Tibial nerve (tissue), 4 donors: ENCODE measurements at regions not wholly inside any gene's neighbourhood (a gene's known extent, or its start where the extent isn't known, plus 50 kb on each side); places are given as distances from the start of the nearest gene placed in this dataset.

Experiments
- DNase-seq, 2 donors: peaks; one replicate each; pipeline ENCODE4 v3.0.0-alpha.2; 2019; ENCODE audit warnings: low spot score in 2 of 2
- H3K27ac ChIP-seq, 4 donors: fragments of 200-600 bp; sonication (generic) in 3 of 4; one replicate each; pipeline ENCODE4 v1.5.1; 2017 to 2019; ENCODE audit warnings: mild to moderate bottlenecking in 1 of 4
- H3K27me3 ChIP-seq, 2 donors: fragments of 200-600 bp; sonication (generic) in 1 of 2; one replicate each; pipeline versions ENCODE4 v1.5.1 to v1.6.0; 2017 to 2019
- H3K36me3 ChIP-seq, 3 donors: fragments of 200-600 bp; sonication (generic); one replicate each; pipeline ENCODE4 v1.5.1; 2018 to 2019
- H3K4me1 ChIP-seq, 4 donors: fragments of 200-600 bp; sonication (generic) in 3 of 4; one replicate each; pipeline ENCODE4 v1.5.1; 2017 to 2019
- H3K4me3 ChIP-seq, 4 donors: fragments of 200-600 bp; sonication (generic) in 3 of 4; one replicate each; pipeline ENCODE4 v1.5.1; 2017 to 2019; ENCODE audit warnings: mild to moderate bottlenecking in 1 of 4, moderate library complexity in 1 of 4
- H3K9me3 ChIP-seq, 4 donors: fragments of 200-600 bp; sonication (generic) in 3 of 4; one replicate each; pipeline ENCODE4 v1.5.1; 2017 to 2019
- EP300 ChIP-seq, 2 donors: sonication (generic); formaldehyde crosslinking; IDR thresholded peaks; one replicate each; pipeline ENCODE4 v1.6.1; 2017; ENCODE audit warnings: antibody characterized with exemption in 2 of 2, mild to moderate bottlenecking in 1 of 2
- POLR2A ChIP-seq, 2 donors: fragments of 450-650 bp; IDR thresholded peaks; one replicate each; pipeline ENCODE4 v1.6.1; 2017; ENCODE audit warnings: antibody characterized with exemption in 2 of 2, mild to moderate bottlenecking in 2 of 2, moderate library complexity in 2 of 2
- WGBS, 2 donors: methylation state at CpG; one replicate each; pipeline ENCODE4 v1.1.5; 2018; 5-methylcytosine and 5-hydroxymethylcytosine counted together
- TF ChIP-seq, protein P1 (sequence below), 5 experiments: fragments of 200-600 bp in 3 of 5; fragments of 450-650 bp in 2 of 5; sonication (generic) in 3 of 5; IDR thresholded peaks; one replicate each; pipeline ENCODE4 v1.5.1; 2016 to 2019; ENCODE audit warnings: antibody characterized with exemption in 5 of 5, mild to moderate bottlenecking in 3 of 5, moderate library complexity in 2 of 5

DNA sequence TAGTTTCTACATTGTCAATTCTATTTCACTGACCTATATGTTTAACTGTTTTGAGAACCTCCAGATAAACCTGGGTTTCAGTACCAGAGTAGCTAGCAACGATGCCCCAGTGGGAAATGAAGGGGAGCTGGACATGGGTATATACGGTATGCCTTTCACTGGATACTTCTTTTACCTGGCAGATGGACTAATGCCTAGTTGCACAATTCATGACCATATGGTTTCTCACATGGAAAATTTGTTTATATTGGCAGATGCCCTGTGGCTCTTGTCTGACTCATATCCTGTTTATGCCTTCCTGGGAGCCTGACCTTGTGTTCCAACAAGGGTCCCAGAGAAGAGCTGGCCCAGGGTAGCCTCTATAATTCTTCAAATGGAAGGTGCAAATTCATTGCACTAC, 144.1 kb downstream of the MAT2B start:
- H3K36me3 ChIP-seq = no peaks in the 10 kb centered on the region
- no peak overlapping the region for H3K4me3 ChIP-seq
- no peaks in the 10 kb centered on the region for H3K4me1 ChIP-seq
- no peaks in the 10 kb centered on the region for H3K27me3 ChIP-seq
- DNase-seq = no peak
- TF ChIP-seq EP300 (IDR thresholded peaks at IDR 0.05) = no peak
- TF ChIP-seq POLR2A (IDR thresholded peaks at IDR 0.05) = no peak
- TF ChIP-seq, protein P1, sequence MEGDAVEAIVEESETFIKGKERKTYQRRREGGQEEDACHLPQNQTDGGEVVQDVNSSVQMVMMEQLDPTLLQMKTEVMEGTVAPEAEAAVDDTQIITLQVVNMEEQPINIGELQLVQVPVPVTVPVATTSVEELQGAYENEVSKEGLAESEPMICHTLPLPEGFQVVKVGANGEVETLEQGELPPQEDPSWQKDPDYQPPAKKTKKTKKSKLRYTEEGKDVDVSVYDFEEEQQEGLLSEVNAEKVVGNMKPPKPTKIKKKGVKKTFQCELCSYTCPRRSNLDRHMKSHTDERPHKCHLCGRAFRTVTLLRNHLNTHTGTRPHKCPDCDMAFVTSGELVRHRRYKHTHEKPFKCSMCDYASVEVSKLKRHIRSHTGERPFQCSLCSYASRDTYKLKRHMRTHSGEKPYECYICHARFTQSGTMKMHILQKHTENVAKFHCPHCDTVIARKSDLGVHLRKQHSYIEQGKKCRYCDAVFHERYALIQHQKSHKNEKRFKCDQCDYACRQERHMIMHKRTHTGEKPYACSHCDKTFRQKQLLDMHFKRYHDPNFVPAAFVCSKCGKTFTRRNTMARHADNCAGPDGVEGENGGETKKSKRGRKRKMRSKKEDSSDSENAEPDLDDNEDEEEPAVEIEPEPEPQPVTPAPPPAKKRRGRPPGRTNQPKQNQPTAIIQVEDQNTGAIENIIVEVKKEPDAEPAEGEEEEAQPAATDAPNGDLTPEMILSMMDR (IDR thresholded peaks at IDR 0.05) = no peak
- peaks cover 0 to 7% (median 0%) of the 10 kb centered on the region in 4 donors for H3K9me3 ChIP-seq
- no peak overlapping the region for H3K27ac ChIP-seq
- 76 to 80% methylated on average over 2 of the region's 2 CpGs for WGBS, 2 donors

DNA sequence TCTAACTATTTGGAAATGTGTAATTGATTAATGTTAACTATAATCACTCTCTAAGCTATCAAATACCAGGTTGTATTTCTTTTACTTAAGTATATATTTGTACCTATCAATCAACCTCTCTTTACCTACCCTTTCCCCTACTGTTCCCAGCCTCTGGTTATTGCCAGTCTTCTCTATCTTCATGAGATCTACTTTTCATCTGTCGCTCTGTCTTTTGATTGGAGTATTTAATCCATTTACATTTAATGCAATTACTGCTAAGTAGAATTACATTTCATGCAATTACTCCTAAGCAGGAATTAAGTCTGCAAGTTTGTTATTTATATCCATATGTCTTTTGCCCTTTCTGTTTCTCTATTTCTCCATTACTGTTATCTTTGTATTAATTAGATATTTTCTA, 148.1 kb downstream of the MAT2B start:
- WGBS, 2 donors = 90 to 98% methylated on average over 1 of the region's 1 CpG
- TF ChIP-seq EP300 (IDR thresholded peaks at IDR 0.05) = no peak
- TF ChIP-seq, protein P1 (IDR thresholded peaks at IDR 0.05) = no peak
- no peak for TF ChIP-seq POLR2A (IDR thresholded peaks at IDR 0.05)
- no peak for DNase-seq
- no peak overlapping the region for H3K27ac ChIP-seq
- peaks cover 0 to 7% (median 0%) of the 10 kb centered on the region in 4 donors for H3K9me3 ChIP-seq
- no peaks in the 10 kb centered on the region for H3K36me3 ChIP-seq
- H3K4me3 ChIP-seq = no peak overlapping the region
- H3K4me1 ChIP-seq = no peaks in the 10 kb centered on the region
- no peaks in the 10 kb centered on the region for H3K27me3 ChIP-seq

DNA sequence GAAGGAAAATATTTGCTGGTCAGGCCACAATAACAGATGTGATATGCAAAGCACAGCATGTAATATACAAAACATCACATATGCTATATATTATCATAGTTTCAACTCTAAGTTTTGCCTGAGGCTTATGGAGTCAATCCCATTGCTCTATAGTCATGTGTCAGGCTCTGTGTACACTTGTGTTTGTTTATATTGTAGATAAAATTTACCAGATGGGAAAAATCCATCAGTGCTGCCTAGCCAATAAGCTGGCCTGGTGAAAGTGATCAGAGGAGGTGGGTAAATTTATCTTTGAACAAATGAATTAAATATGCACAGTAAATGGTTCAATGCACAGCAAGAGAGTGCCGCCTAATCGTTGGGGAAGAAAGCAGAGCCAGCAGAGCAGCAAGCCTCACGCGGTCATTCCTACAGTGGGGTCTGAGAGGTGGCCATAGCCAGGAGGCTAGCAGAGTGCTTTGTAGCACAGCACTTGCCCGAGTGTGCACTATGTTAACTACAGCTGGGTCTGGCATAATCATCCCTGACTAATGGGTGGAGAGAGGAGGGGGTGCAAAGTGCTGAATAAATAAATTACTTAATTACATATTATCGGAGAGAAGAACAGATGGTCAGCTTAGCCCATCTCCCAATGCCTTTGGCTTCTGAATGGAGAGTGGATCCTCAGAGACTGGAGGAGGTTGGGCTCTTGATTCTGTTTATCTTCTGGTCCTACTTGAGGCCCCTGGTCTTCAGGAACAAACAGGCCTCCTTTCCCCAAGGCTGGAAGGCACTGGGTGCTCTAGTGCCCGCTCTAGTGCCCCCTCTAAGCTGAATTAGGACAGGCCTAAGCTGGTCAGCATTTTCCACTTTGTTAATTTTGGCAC, 153.5 kb downstream of the MAT2B start:
- Histone ChIP-seq H3K4me3 (no peak overlapping the region), H3K27ac (no peak overlapping the region), H3K9me3 (peaks cover 0 to 1% (median 0%) of the 10 kb centered on the region in 4 donors), H3K27me3 (no peaks in the 10 kb centered on the region), H3K4me1 (no peaks in the 10 kb centered on the region), H3K36me3 (no peaks in the 10 kb centered on the region)
- DNase-seq = no peak
- 62 to 70% methylated on average over 7 of the region's 7 CpGs for WGBS, 2 donors
- TF ChIP-seq, protein P1 (IDR thresholded peaks at IDR 0.05) = no peak
- no peak for TF ChIP-seq EP300 (IDR thresholded peaks at IDR 0.05)
- TF ChIP-seq POLR2A (IDR thresholded peaks at IDR 0.05) = no peak

DNA sequence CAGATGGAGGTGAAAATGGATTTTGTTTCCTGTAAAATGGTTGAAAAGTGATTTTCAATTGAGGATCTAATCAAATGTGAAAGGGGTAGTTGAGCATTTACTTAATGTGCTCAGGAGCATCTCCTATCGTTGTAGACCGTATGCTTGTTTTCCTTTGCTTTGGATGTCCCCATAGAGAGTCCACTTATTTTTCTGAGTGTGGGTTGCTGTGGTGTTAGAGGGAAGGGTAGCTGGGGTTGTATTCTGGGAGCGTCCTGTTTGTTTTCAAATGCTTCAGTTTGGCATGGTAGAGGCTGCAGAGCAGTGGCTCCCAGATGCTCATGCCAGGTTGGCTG, 154.1 kb downstream of the MAT2B start:
- H3K4me3 ChIP-seq = no peak overlapping the region
- H3K27ac ChIP-seq = no peak overlapping the region
- no peaks in the 10 kb centered on the region for H3K4me1 ChIP-seq
- H3K9me3 ChIP-seq = no peaks in the 10 kb centered on the region
- H3K36me3 ChIP-seq = no peaks in the 10 kb centered on the region
- TF ChIP-seq POLR2A (IDR thresholded peaks at IDR 0.05) = no peak
- TF ChIP-seq, protein P1 (IDR thresholded peaks at IDR 0.05) = no peak
- no peak for TF ChIP-seq EP300 (IDR thresholded peaks at IDR 0.05)
- no peaks in the 10 kb centered on the region for H3K27me3 ChIP-seq
- WGBS, 2 donors = 46 to 56% methylated on average over 3 of the region's 3 CpGs
- DNase-seq = no peak

DNA sequence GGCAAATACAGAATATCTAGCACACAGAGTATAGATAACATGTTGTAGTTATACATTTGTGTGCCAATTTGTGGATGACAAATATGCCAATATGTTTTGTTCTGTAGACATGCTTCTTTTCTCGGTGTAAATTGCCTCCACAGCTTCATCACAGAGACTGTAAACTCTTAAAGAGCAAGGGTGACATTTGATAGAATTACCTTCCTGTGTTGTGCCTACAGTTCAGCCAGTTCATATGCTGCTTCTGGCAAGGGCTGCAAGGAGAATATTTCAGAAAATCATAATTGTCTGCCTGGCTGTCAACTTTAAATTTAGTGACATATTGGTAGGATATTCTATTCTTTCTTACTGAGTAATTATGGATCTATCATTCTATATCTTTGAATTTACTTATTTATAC, 155.1 kb downstream of the MAT2B start:
- no peaks in the 10 kb centered on the region for H3K27me3 ChIP-seq
- WGBS, 2 donors = 81% methylated on average over 1 of the region's 1 CpG
- H3K36me3 ChIP-seq = no peaks in the 10 kb centered on the region
- TF ChIP-seq EP300 (IDR thresholded peaks at IDR 0.05) (no peak), POLR2A (IDR thresholded peaks at IDR 0.05) (no peak)
- H3K9me3 ChIP-seq = no peaks in the 10 kb centered on the region
- DNase-seq = no peak
- H3K4me1 ChIP-seq = no peaks in the 10 kb centered on the region
- no peak overlapping the region for H3K4me3 ChIP-seq
- H3K27ac ChIP-seq = no peak overlapping the region
